Right atrium auricular region (tissue), 2 donors: ENCODE measurements at regions not wholly inside any gene's neighbourhood (a gene's known extent, or its start where the extent isn't known, plus 50 kb on each side); places are given as distances from the start of the nearest gene placed in this dataset.

Experiments used
- DNase-seq: peaks from one replicate; pipeline ENCODE4 v3.0.0-alpha.2; 2019; ENCODE audit warnings: low spot score
- H3K27ac ChIP-seq, 2 donors: fragments of 200-600 bp; sonication (generic); 1 replicate in 1 of 2; 2 replicates in 1 of 2; pipeline ENCODE4 v1.5.1; 2016 to 2019
- H3K27me3 ChIP-seq, 2 donors: fragments of 200-600 bp; sonication (generic); one replicate each; pipeline versions ENCODE4 v1.5.1 to v1.6.0; 2017 to 2019
- H3K36me3 ChIP-seq: fragments of 200-600 bp; sonication (generic); one replicate; pipeline ENCODE4 v1.5.1; 2016
- H3K4me1 ChIP-seq, 2 donors: fragments of 200-600 bp; sonication (generic); one replicate each; pipeline versions ENCODE4 v1.5.1 to v1.6.0; 2017 to 2019
- H3K4me3 ChIP-seq, 2 donors: fragments of 200-600 bp; sonication (generic); 1 replicate in 1 of 2; 2 replicates in 1 of 2; pipeline ENCODE4 v1.5.1; 2017 to 2019; ENCODE audit warnings: mild to moderate bottlenecking in 1 of 2, moderate library complexity in 1 of 2
- H3K9me3 ChIP-seq, 2 donors: fragments of 200-600 bp; sonication (generic); one replicate each; pipeline ENCODE4 v1.5.1; 2019
- TF ChIP-seq, protein P1 (sequence below), 2 donors: fragments of 200-600 bp; sonication (generic); IDR thresholded peaks; one replicate each; pipeline ENCODE4 v1.5.1; 2019; ENCODE audit warnings: antibody characterized with exemption in 2 of 2

DNA sequence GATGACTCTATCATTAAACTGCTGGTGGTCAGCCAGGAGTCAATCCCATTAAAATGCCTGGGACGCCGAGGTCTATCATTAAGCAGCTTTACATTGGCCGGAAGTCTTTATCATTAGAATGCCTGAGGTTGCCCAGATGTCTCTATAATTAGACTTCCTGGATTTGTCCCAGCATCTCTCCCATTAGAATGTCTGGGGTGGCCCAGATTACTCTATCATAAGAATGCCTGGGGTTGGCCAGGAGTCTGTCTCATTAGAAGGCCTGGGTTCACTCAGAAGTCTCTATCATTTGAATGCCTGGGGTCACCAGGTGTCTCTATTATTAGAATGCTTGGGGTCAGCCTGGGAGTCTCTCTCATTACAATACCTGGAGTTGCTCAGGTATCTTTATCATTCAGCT, 2227.2 kb downstream of the TP53TG3F start:
- Histone ChIP-seq H3K27me3 (no peaks in the 10 kb centered on the region), H3K27ac (no peak overlapping the region), H3K4me1 (no peaks in the 10 kb centered on the region), H3K9me3 (no peaks in the 10 kb centered on the region), H3K36me3 (no peaks in the 10 kb centered on the region), H3K4me3 (no peak overlapping the region)
- TF ChIP-seq, protein P1, sequence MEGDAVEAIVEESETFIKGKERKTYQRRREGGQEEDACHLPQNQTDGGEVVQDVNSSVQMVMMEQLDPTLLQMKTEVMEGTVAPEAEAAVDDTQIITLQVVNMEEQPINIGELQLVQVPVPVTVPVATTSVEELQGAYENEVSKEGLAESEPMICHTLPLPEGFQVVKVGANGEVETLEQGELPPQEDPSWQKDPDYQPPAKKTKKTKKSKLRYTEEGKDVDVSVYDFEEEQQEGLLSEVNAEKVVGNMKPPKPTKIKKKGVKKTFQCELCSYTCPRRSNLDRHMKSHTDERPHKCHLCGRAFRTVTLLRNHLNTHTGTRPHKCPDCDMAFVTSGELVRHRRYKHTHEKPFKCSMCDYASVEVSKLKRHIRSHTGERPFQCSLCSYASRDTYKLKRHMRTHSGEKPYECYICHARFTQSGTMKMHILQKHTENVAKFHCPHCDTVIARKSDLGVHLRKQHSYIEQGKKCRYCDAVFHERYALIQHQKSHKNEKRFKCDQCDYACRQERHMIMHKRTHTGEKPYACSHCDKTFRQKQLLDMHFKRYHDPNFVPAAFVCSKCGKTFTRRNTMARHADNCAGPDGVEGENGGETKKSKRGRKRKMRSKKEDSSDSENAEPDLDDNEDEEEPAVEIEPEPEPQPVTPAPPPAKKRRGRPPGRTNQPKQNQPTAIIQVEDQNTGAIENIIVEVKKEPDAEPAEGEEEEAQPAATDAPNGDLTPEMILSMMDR (IDR thresholded peaks at IDR 0.05), result no peak
- no peak for DNase-seq

DNA sequence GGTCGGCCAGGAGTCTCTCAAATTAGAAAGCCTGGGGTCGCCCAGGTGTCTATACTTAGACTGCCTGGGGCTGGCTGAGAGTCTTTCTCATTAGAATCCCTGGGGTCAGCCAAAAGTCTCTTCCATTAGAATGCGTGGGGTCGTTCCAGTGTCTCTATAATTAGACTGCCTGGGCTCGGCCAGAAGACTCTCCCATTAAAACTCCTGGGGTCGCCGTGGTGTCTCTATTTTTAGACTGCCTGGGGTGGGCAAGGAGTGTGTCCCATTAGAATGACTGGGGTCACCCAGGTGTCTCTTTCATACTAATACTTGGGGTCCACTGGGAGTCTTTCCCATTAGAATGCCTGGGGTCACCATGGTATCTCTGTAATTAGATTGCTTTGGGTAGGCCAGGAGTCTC, 2227.7 kb downstream of the TP53TG3F start:
- H3K4me3 ChIP-seq, result no peak overlapping the region
- no peaks in the 10 kb centered on the region for H3K9me3 ChIP-seq
- no peaks in the 10 kb centered on the region for H3K36me3 ChIP-seq
- H3K27ac ChIP-seq, result no peak overlapping the region
- no peak for DNase-seq
- H3K4me1 ChIP-seq, result no peaks in the 10 kb centered on the region
- TF ChIP-seq, protein P1 (IDR thresholded peaks at IDR 0.05), result no peak
- H3K27me3 ChIP-seq, result no peaks in the 10 kb centered on the region

DNA sequence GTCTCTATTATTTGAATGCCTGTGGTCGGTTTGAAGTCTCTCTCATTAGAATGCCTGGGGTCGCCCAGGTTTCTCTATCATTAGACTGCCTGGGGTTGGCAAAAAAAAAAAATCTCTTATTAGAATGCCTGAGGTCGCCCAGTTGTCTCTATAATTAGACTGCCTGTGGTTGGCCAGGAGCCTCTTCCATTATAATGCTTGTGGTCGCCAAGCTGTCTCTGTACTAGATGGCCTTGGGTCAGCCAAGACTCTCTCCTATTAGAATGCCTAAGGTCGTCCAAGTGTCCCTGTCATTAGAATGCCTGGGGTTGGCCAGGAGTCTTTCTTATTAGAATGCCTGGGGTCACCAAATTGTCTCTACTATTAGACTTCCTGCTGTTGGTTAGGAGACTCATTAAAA, 2228.4 kb downstream of the TP53TG3F start:
- TF ChIP-seq, protein P1 (IDR thresholded peaks at IDR 0.05), result no peak
- Histone ChIP-seq H3K27ac (no peak overlapping the region), H3K9me3 (no peaks in the 10 kb centered on the region), H3K4me3 (no peak overlapping the region), H3K4me1 (no peaks in the 10 kb centered on the region), H3K36me3 (no peaks in the 10 kb centered on the region), H3K27me3 (no peaks in the 10 kb centered on the region)
- no peak for DNase-seq

DNA sequence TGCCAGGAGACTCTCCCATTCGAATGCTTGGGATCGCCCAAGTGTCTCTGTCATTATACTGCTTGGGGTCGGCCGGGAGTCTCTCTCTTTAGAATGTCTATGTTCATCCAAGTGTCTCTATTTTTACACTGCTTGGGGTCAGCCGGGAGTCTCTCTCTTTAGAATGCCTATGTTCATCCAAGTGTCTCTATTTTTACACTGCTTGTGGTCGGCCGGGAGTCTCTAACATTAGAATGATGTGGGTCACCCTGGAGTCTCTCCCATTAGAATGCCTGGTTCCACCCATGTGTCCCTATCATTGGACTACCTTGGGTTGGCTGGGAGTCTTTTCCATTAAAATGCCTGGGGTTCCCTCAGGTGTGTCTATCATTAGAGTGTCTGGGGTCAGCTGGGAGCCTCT, 2230.4 kb downstream of the TP53TG3F start:
- H3K4me1 ChIP-seq, result no peaks in the 10 kb centered on the region
- no peak for DNase-seq
- H3K4me3 ChIP-seq, result no peak overlapping the region
- no peak overlapping the region for H3K27ac ChIP-seq
- H3K36me3 ChIP-seq, result no peaks in the 10 kb centered on the region
- H3K9me3 ChIP-seq, result peaks cover 0 to 8% of the 10 kb centered on the region in 2 donors
- no peaks in the 10 kb centered on the region for H3K27me3 ChIP-seq
- TF ChIP-seq, protein P1 (IDR thresholded peaks at IDR 0.05), result no peak

DNA sequence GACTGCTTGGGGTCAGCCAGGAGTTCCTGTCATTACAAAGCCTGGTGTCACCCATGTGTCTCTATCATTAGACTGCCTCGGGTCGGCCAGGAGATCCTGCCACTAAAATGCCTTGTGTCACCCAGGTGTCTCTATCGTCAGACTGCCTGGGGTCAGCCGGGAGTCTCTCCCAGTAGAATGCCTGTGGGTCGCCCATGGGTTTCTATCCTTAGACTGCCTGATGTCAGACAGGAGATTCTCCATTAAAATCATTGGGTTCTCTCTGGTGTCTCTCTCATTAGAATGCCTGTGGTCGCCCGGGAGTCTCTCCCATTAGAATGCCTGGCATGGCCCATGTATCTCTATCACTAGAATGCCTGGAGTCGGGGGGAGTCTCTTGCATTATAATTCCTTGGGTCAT, 2231.0 kb downstream of the TP53TG3F start:
- DNase-seq, result no peak
- Histone ChIP-seq H3K27ac (no peak overlapping the region), H3K9me3 (peaks cover 0 to 8% of the 10 kb centered on the region in 2 donors), H3K36me3 (no peaks in the 10 kb centered on the region), H3K27me3 (no peaks in the 10 kb centered on the region), H3K4me1 (no peaks in the 10 kb centered on the region), H3K4me3 (no peak overlapping the region)
- TF ChIP-seq, protein P1 (IDR thresholded peaks at IDR 0.05), result no peak

DNA sequence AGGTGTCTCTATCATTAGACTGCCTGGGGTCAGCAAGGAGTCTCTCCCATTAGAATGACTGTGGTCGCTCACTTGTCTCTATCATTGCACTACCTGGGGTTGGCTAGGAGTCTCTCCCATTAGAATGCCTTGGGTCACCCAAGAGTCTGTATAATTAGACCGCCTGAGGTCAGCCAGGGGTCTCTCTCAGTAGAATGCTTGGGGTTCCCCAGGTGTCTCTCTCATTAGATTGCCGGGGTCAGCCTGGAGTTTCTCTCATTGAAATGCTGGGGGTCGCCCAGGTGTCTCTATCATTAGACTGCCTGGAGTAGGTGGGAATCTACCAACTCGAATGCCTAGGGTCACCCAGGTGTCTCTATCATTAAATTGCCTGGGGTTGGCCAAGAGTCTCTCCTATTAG, 2231.6 kb downstream of the TP53TG3F start:
- no peak overlapping the region for H3K4me3 ChIP-seq
- no peaks in the 10 kb centered on the region for H3K4me1 ChIP-seq
- TF ChIP-seq, protein P1 (IDR thresholded peaks at IDR 0.05), result no peak
- no peak overlapping the region for H3K27ac ChIP-seq
- H3K9me3 ChIP-seq, result peaks cover 0 to 8% of the 10 kb centered on the region in 2 donors
- no peaks in the 10 kb centered on the region for H3K36me3 ChIP-seq
- DNase-seq, result no peak
- H3K27me3 ChIP-seq, result no peaks in the 10 kb centered on the region
